ENCODE measurements at regions not wholly inside any gene's neighbourhood (a gene's known extent, or its start where the extent isn't known, plus 50 kb on each side); places are given as distances from the start of the nearest gene placed in this dataset.

GRCh38 chr4:29551821-29552220, 1168.3 kb upstream of the PCDH7 start:
- no peak for TF ChIP-seq POLR2A (IDR thresholded peaks at IDR 0.05; ENCODE audit: low read length)
- TF ChIP-seq GATA1 (IDR thresholded peaks at IDR 0.05; ENCODE audit: low read depth, low read length): no peak
